ENCODE measurements at regions not wholly inside any gene's neighbourhood (a gene's known extent, or its start where the extent isn't known, plus 50 kb on each side); places are given as distances from the start of the nearest gene placed in this dataset.
"Not testable (repeated sequence)": the region's sequence is repeated elsewhere in the genome, so short reads cannot be mapped to it uniquely, and the experiment has no call there.

DNA sequence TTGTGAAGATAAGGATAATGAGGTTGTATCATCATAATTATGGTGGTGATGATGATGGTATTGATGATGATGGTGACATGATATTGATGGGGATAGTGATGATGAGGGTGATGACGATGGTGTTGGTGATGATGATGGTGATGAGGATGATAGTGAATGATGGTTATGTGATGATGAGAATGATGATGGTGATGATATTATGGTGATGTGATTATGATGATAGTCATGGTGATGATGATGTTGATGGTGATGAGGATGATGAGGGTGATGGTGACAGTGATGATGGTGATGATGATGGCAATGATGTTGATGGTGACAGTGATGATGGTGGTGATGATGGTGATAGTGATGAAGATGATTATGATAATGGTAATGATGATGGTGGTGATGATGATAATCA is 299.9 kb upstream of the ADARB2 start:
- TF ChIP-seq, protein P1, sequence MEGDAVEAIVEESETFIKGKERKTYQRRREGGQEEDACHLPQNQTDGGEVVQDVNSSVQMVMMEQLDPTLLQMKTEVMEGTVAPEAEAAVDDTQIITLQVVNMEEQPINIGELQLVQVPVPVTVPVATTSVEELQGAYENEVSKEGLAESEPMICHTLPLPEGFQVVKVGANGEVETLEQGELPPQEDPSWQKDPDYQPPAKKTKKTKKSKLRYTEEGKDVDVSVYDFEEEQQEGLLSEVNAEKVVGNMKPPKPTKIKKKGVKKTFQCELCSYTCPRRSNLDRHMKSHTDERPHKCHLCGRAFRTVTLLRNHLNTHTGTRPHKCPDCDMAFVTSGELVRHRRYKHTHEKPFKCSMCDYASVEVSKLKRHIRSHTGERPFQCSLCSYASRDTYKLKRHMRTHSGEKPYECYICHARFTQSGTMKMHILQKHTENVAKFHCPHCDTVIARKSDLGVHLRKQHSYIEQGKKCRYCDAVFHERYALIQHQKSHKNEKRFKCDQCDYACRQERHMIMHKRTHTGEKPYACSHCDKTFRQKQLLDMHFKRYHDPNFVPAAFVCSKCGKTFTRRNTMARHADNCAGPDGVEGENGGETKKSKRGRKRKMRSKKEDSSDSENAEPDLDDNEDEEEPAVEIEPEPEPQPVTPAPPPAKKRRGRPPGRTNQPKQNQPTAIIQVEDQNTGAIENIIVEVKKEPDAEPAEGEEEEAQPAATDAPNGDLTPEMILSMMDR (IDR thresholded peaks at IDR 0.05; ENCODE audit: extremely low read depth, missing control alignments), result no peak
- no peak for DNase-seq (ENCODE audit: low spot score)

DNA sequence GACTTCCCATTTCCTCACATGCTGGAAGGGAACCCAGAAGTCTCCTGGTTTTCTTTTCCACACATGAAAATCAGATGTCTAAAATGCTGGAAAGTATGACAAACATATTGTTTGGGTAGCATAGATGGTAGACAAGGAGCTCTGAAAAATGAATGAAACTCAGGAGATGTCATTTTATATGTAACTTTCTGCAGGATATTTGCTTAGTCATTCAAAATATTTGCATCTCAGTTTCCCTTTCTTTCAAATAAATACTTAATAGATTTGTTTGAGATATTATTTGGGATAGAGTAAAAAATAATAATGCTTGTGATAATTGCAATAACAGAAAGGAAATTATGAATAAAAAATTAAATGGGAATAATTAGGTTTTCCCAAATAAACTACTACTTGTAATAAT is 298.9 kb upstream of the ADARB2 start:
- no peak for DNase-seq (ENCODE audit: low spot score)
- TF ChIP-seq, protein P1 (IDR thresholded peaks at IDR 0.05; ENCODE audit: extremely low read depth, missing control alignments), result no peak

DNA sequence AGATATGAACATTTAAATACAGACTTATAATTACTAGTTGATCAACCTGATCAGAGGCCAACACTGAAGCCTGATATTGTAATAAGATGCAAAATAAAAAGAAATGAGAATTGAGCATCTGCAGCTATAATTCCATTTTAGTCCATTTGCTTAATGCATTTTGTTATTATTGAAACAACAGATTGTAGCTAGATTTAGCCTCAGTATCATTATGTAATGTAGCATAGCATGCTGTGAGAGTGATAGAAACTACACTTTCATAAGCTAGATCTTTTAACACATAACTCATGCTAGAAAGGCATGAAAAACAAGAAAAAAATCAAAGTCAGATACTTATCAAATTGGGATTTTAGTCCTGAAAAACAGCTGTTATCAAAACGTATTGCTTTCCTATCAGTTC is 292.7 kb upstream of the ADARB2 start:
- TF ChIP-seq, protein P1 (IDR thresholded peaks at IDR 0.05; ENCODE audit: extremely low read depth, missing control alignments), result no peak
- DNase-seq (ENCODE audit: low spot score), result no peak

DNA sequence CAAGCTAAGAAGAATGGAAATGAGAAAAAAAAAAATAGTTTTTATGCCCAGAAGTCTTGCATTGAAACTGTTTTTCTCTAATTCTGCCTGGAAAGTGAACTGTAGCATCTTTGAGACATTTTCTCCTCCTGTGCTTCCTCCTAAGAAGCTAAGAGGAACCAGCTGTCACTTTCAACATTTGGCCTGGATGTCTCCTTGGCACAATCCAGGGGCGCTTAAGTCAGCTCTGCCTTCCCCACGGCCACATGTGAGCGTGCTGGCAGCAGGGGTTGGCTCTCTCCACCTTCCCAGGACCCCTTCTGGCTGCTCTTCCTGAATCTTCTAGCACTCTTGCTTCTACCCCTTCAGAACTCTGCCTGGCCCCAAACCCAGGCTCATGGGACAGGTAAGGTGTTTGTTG is 289.6 kb upstream of the ADARB2 start:
- no peak for DNase-seq (ENCODE audit: low spot score)
- TF ChIP-seq, protein P1 (IDR thresholded peaks at IDR 0.05; ENCODE audit: extremely low read depth, missing control alignments), result no peak

DNA sequence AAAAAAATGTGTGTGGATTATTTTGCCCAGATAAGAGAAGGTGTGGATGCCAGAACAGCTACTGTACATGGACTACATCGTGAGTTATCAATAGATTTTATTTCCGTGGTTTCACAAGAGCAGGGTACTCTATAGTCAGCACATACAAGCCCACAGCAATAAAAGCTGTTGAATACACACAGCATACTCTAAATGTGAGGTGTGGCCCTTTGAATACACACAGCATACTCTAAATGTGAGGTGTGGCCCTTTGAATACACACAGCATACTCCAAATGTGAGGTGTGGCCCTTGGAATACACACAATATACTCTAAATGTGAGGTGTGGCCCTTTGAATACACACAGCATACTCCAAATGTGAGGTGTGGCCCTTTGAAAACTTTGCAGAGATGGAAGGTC is 287.4 kb upstream of the ADARB2 start:
- not testable (repeated sequence) for DNase-seq (ENCODE audit: low spot score)

DNA sequence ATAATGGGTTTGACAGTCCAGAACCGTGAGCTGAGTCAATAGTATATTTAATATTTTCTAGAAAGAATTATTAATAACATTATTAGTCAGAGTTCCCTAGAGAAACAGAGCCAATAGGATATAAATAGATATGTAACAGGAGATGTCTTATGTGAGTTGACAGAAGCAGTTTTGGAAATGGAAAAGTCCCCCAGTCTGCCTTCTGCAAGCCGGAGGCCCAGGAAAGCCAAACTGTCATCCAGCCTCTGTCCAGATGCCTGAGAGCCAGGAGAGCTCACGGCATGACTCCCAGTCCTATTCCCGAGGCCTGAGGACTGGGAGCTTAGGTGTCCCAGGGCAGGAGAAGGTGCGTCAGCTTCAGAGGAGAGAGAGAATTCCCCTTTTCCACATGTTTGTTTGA is 286.4 kb upstream of the ADARB2 start:
- no peak for DNase-seq (ENCODE audit: low spot score)
- TF ChIP-seq, protein P1 (IDR thresholded peaks at IDR 0.05; ENCODE audit: extremely low read depth, missing control alignments), result no peak

DNA sequence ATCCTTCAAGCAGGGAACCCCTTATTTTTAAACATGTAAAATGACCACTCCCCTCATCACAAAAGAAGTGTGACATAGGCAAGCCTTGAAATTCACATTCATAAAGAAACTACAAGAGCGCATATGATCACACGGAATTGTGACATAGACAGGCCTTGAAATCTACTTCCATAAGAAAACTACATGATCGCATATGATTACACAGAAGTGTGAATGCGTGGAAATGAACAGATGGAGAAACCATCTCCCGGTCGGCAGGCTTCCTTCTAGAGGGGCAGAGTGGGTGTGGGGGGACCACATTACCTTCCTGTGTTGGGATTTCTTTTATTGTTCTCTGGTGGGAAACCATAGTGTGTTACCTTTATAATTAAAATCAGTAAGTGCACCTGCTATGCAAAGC is 285.1 kb upstream of the ADARB2 start:
- DNase-seq (ENCODE audit: low spot score), result no peak
- TF ChIP-seq, protein P1 (IDR thresholded peaks at IDR 0.05; ENCODE audit: extremely low read depth, missing control alignments), result no peak

DNA sequence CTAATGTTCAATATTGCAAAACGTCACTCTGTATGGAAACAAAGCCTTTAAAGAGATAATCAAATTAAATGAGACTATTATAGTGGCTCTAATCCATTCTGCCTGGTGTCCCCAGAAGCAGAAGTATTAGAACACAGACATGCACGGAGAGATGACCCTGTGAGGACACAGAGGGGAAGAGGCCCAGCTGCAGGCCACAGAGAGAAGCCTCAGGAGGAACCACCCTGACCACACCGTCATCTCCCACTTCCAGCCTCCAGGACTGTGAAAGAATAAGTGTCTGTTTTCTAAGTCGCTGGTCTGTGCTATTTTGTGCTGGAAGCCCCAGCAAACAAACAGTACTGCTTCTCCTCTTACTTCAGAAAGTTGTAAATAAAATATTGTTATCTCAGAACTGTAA is 283.5 kb upstream of the ADARB2 start:
- no peak for DNase-seq (ENCODE audit: low spot score)
- TF ChIP-seq, protein P1 (IDR thresholded peaks at IDR 0.05; ENCODE audit: extremely low read depth, missing control alignments), result no peak

Data from GM20000 (cell line).